Smooth muscle cell (in vitro differentiated cells): ENCODE measurements at regions not wholly inside any gene's neighbourhood (a gene's known extent, or its start where the extent isn't known, plus 50 kb on each side); places are given as distances from the start of the nearest gene placed in this dataset.

Experiments
- DNase-seq: peaks from one replicate; lab custom pipeline; 2025; ENCODE audit not compliant: unreplicated experiment; lab: John Stamatoyannopoulos, UW
- H2AFZ ChIP-seq: fragments of 200-600 bp; sonication (generic); 2 replicates; pipeline ENCODE4 v1.6.0; 2016; ENCODE audit warnings: antibody characterized with exemption, low read depth, mild to moderate bottlenecking
- H3F3A ChIP-seq: fragments of 200-600 bp; sonication (generic); 2 replicates; pipeline ENCODE4 v1.6.0; 2017; ENCODE audit warnings: antibody characterized with exemption, low read depth
- H3K27ac ChIP-seq: fragments of 200-600 bp; sonication (generic); 2 replicates; pipeline ENCODE4 v1.5.1; 2016; ENCODE audit warnings: low read depth, mild to moderate bottlenecking
- H3K27me3 ChIP-seq: fragments of 200-600 bp; sonication (generic); 2 replicates; pipeline ENCODE4 v1.6.1; 2016; ENCODE audit warnings: low read depth, mild to moderate bottlenecking
- H3K36me3 ChIP-seq: fragments of 200-600 bp; sonication (generic); 2 replicates; pipeline ENCODE4 v1.5.1; 2016; ENCODE audit warnings: low read depth
- H3K4me1 ChIP-seq: fragments of 200-600 bp; sonication (generic); 2 replicates; pipeline ENCODE4 v1.5.1; 2016; ENCODE audit warnings: low read depth
- H3K4me2 ChIP-seq: fragments of 200-600 bp; sonication (generic); 2 replicates; pipeline ENCODE4 v1.6.0; 2016; ENCODE audit warnings: mild to moderate bottlenecking
- H3K4me3 ChIP-seq: fragments of 200-600 bp; sonication (generic); 2 replicates; pipeline ENCODE4 v1.5.1; 2016; ENCODE audit warnings: mild to moderate bottlenecking
- H3K79me2 ChIP-seq: fragments of 200-600 bp; sonication (generic); 2 replicates; pipeline ENCODE4 v1.6.0; 2016; ENCODE audit warnings: low read depth, mild to moderate bottlenecking
- H3K9ac ChIP-seq: fragments of 200-600 bp; sonication (generic); 2 replicates; pipeline ENCODE4 v1.6.0; 2016; ENCODE audit warnings: low read depth
- H3K9me3 ChIP-seq: fragments of 200-600 bp; sonication (generic); replicated peaks from 2 replicates; pipeline ENCODE4 v1.5.1; 2016; ENCODE audit warnings: low read depth
- H4K20me1 ChIP-seq: fragments of 200-600 bp; sonication (generic); 2 replicates; pipeline ENCODE4 v1.6.0; 2016; ENCODE audit warnings: low read depth
- WGBS: methylation state at CpG from one replicate; pipeline ENCODE4 v1.1.7; 2016; ENCODE audit warnings: low lambda C conversion rate; 5-methylcytosine and 5-hydroxymethylcytosine counted together
- TF ChIP-seq, protein P1 (sequence below): fragments of 200-600 bp; sonication (generic); IDR thresholded peaks from 2 replicates; pipeline ENCODE4 v1.5.1; 2017; ENCODE audit warnings: borderline replicate concordance, mild to moderate bottlenecking, antibody characterized with exemption; ENCODE audit not compliant: insufficient read depth, poor library complexity, severe bottlenecking

DNA sequence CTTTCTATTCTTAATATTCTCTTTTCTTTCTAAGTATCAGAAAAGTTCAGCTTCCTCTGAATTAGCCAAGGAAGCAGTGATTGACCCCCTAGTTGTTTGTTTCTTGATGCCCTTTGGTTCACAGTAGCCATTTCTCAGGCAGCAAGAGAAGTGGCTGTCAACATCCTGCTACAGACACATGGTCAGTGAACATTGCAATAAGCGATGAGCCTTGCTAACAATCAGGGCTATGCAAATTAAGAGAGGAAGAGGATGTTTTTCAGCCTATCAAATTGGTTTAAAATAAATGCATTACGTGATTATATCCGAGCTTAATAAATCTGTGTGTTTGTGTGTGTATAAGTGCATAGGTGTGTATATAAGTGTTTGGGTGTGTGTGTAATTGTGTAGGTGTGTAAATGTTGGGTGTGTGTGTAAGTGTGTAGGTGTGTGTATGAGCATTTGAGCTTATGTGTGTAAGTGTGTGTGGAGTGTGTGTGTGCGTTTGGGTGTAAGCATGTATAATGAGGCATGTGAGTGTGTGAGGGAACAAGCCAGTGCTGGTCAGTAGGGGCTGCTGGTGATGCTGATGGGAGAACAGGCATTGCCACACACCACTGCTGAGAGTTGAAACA, 78.1 kb upstream of the XCR1 start:
- TF ChIP-seq, protein P1, sequence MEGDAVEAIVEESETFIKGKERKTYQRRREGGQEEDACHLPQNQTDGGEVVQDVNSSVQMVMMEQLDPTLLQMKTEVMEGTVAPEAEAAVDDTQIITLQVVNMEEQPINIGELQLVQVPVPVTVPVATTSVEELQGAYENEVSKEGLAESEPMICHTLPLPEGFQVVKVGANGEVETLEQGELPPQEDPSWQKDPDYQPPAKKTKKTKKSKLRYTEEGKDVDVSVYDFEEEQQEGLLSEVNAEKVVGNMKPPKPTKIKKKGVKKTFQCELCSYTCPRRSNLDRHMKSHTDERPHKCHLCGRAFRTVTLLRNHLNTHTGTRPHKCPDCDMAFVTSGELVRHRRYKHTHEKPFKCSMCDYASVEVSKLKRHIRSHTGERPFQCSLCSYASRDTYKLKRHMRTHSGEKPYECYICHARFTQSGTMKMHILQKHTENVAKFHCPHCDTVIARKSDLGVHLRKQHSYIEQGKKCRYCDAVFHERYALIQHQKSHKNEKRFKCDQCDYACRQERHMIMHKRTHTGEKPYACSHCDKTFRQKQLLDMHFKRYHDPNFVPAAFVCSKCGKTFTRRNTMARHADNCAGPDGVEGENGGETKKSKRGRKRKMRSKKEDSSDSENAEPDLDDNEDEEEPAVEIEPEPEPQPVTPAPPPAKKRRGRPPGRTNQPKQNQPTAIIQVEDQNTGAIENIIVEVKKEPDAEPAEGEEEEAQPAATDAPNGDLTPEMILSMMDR = no peak
- no peak overlapping the region for H3K27ac ChIP-seq
- no peaks in the 10 kb centered on the region for H3K36me3 ChIP-seq
- WGBS = 93% methylated on average over 4 of the region's 4 CpGs
- H3K4me2 ChIP-seq = no peak overlapping the region
- no peak overlapping the region for H3K9ac ChIP-seq
- H3K9me3 ChIP-seq = no peaks in the 10 kb centered on the region
- no peaks in the 10 kb centered on the region for H3K4me1 ChIP-seq
- no peaks in the 10 kb centered on the region for H3K79me2 ChIP-seq
- no peak for DNase-seq
- no peaks in the 10 kb centered on the region for H3F3A ChIP-seq
- H3K27me3 ChIP-seq = no peaks in the 10 kb centered on the region
- no peaks in the 10 kb centered on the region for H4K20me1 ChIP-seq
- H3K4me3 ChIP-seq = no peak overlapping the region
- no peak overlapping the region for H2AFZ ChIP-seq

DNA sequence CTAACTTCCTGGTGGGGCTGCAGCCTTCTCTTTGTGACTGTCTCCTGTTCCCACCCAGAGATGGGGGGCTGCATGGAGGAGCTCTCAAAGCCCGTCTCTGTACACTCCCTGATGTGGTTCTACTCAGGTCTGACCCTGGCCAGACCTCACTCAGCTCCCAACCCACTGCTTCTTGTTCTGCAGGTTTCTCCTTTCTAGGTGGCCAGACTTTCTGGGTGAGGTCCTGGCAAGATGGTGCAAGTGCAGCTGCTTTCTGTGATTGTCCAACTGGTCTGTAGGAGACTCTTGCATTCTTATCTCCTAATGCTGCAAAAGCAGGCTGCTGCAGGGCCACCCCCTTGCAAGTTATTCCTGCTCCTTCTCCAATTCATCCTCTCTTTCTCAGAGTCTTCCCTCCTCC, 77.4 kb upstream of the XCR1 start:
- no peak for DNase-seq
- H3K27ac ChIP-seq = no peak overlapping the region
- H3K79me2 ChIP-seq = no peaks in the 10 kb centered on the region
- H3K27me3 ChIP-seq = no peaks in the 10 kb centered on the region
- no peak overlapping the region for H3K4me2 ChIP-seq
- no peaks in the 10 kb centered on the region for H3K4me1 ChIP-seq
- no peak overlapping the region for H2AFZ ChIP-seq
- no peaks in the 10 kb centered on the region for H3K9me3 ChIP-seq
- H3K9ac ChIP-seq = no peak overlapping the region
- no peaks in the 10 kb centered on the region for H3K36me3 ChIP-seq
- TF ChIP-seq, protein P1 = no peak
- no peak overlapping the region for H3K4me3 ChIP-seq
- no peaks in the 10 kb centered on the region for H4K20me1 ChIP-seq
- WGBS = 68% methylated on average over 1 of the region's 1 CpG
- H3F3A ChIP-seq = no peaks in the 10 kb centered on the region

DNA sequence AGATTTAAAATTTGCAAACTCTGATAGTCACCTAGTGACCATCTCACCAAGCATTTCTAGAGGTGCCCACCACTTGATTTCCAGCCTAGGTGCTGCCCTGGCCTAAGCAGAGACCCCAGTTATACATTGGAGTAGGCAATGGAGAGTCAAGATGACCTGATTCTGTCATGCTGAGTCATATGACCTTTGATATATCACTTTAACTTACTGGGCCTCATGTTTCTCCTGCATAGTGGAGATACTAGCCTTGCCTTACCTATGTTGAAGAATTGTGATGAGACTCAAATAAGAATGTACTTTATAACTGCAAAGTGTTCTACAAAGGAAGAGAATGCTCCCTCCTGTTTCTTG, 75.5 kb upstream of the XCR1 start:
- Histone ChIP-seq H3K79me2 (no peaks in the 10 kb centered on the region), H3F3A (peaks cover 10% of the 10 kb centered on the region), H4K20me1 (no peaks in the 10 kb centered on the region), H3K27me3 (no peaks in the 10 kb centered on the region), H2AFZ (no peak overlapping the region), H3K9ac (no peak overlapping the region), H3K4me3 (no peak overlapping the region), H3K9me3 (no peaks in the 10 kb centered on the region), H3K4me1 (no peaks in the 10 kb centered on the region), H3K36me3 (no peaks in the 10 kb centered on the region), H3K27ac (no peak overlapping the region), H3K4me2 (no peak overlapping the region)
- DNase-seq = no peak
- TF ChIP-seq, protein P1 = no peak

DNA sequence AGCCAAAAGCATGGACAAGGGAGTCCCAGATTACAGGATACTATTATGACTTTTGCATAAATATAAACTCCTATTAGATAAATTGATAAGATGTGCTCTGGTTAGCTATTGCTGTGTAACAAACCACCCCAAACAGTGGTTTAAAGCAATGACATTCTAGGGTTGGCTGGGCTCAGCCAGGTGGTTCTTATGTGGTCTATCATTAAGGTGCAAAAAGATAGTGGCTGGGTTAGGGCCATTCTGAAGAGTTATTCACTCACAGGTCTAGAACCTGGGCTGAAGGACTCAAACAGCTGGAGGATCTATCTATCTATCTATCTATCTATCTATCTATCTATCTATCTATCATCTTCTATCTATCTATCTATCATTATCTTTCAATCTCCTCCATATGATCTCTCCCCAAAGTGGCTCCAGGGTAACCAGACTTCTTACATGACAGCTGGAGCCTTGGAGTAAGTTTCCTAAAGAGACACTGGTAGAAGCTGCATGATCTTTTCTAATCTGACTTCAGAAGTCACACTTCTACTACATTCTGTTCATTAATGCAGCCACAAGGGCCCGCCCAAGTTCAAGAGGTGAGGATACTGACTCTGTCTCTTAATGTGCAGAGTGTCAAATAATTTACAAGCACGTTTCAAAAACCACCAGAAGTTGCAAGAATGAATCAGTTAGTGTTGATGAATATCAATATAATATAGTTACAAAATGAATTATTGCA, 74.9 kb upstream of the XCR1 start:
- H3K9me3 ChIP-seq = no peaks in the 10 kb centered on the region

More for the DNA sequence above, 74.9 kb upstream of the XCR1 start:
- no peak overlapping the region for H2AFZ ChIP-seq
- H4K20me1 ChIP-seq = no peaks in the 10 kb centered on the region
- no peak overlapping the region for H3K4me3 ChIP-seq
- no peak overlapping the region for H3K27ac ChIP-seq
- no peak overlapping the region for H3K4me2 ChIP-seq
- TF ChIP-seq, protein P1 = no peak
- WGBS = 75% methylated on average over 2 of the region's 2 CpGs
- no peaks in the 10 kb centered on the region for H3K4me1 ChIP-seq
- peaks cover 14% of the 10 kb centered on the region for H3F3A ChIP-seq
- no peak overlapping the region for H3K9ac ChIP-seq
- DNase-seq = no peak
- H3K79me2 ChIP-seq = no peaks in the 10 kb centered on the region
- H3K36me3 ChIP-seq = no peaks in the 10 kb centered on the region
- no peaks in the 10 kb centered on the region for H3K27me3 ChIP-seq
